HEK293T (cell line): ENCODE measurements at regions not wholly inside any gene's neighbourhood (a gene's known extent, or its start where the extent isn't known, plus 50 kb on each side); places are given as distances from the start of the nearest gene placed in this dataset.

Experiments used
- ARNT ChIP-seq: fragments of 450-650 bp; IDR thresholded peaks from 2 replicates; pipeline ENCODE4 v1.6.1; 2017; ENCODE audit warnings: mild to moderate bottlenecking
- NFRKB ChIP-seq: fragments of 450-650 bp; IDR thresholded peaks from 2 replicates; pipeline ENCODE4 v1.6.1; 2016; ENCODE audit warnings: mild to moderate bottlenecking, moderate library complexity

DNA sequence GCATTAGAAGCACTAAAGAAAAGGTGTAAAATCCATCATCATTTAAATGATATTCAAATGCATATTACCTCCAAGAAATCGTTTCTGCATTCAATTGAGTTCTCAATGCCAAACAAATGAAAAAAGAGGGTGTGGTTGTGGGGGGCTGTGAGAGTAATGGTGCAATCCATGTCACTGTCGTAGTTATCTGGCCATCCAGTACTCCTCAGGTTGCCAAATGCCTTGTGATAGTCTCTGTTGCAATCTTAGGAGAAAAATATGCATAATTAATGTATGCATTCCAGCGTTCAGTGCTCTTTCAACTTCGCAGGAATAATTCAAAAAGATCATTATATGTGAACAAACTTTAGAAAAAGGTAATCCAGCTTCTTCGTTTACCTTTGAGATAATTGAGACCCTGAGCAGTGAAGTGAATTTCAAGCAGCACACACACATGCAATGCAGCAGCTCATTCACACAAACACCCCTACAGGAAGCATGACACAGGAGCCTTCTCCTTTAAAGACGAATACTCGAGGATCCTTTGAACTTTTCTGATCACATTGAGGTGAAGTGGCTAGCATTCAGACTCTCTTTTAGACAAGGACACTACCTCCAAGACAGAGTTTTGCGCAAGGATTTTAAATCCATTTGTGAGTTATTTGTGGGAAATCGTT, 73.4 kb downstream of the OR13A1 start:
- TF ChIP-seq ARNT = no peak
- no peak for TF ChIP-seq NFRKB
